ENCODE measurements at regions not wholly inside any gene's neighbourhood (a gene's known extent, or its start where the extent isn't known, plus 50 kb on each side); places are given as distances from the start of the nearest gene placed in this dataset.

GRCh38 chr12:116640281-116640680 is 81.1 kb downstream of the MAP1LC3B2 start:
- no peak overlapping the region for H3K4me3 ChIP-seq (ENCODE audit: low read depth, low read length)
- no peak for TF ChIP-seq CTCF (IDR thresholded peaks at IDR 0.05; ENCODE audit: low read depth, low read length)

GRCh38 chr12:116639765-116640164 is 80.6 kb downstream of the MAP1LC3B2 start:
- TF ChIP-seq CTCF (IDR thresholded peaks at IDR 0.05; ENCODE audit: low read depth, low read length): no peak
- H3K4me3 ChIP-seq (ENCODE audit: low read depth, low read length): no peak overlapping the region

GRCh38 chr12:116638376-116638775 is 79.2 kb downstream of the MAP1LC3B2 start:
- no peak for TF ChIP-seq CTCF (IDR thresholded peaks at IDR 0.05; ENCODE audit: low read depth, low read length)

GRCh38 chr12:116637589-116638150 is 78.5 kb downstream of the MAP1LC3B2 start:
- TF ChIP-seq CTCF (IDR thresholded peaks at IDR 0.05; ENCODE audit: low read depth, low read length): no peak
- no peak overlapping the region for H3K4me3 ChIP-seq (ENCODE audit: low read depth, low read length)

More at GRCh38 chr12:116638376-116638775, 79.2 kb downstream of the MAP1LC3B2 start:
- no peak overlapping the region for H3K4me3 ChIP-seq (ENCODE audit: low read depth, low read length)

- no peak overlapping the region for H3K4me3 ChIP-seq (ENCODE audit: low read depth, low read length)
- TF ChIP-seq CTCF (IDR thresholded peaks at IDR 0.05; ENCODE audit: low read depth, low read length): no peak
These were observed 77.7 kb downstream of the MAP1LC3B2 start for GRCh38 chr12:116636608-116637519.

DNA sequence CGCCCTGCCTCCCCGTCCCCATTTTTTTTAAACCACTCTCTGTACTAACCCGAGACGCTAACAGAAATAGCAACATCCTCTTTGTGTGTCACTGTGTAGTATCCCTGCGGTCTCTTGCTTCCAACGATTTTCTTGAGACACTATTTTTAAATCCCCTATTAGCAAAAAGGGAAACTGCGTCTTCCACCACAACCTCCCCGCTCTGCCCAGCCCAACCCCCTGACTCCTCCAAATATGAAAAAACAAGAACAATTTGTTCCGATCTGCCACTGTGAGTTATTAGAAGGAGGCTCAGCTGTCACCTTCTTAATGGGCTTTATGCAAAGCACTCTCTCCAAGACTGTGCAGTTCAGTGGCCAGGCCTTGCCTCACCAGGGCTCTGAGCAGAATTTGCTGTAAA is 76.3 kb downstream of the MAP1LC3B2 start:
- no peak for TF ChIP-seq CTCF (IDR thresholded peaks at IDR 0.05; ENCODE audit: low read depth, low read length)
- H3K4me3 ChIP-seq (ENCODE audit: low read depth, low read length): no peak overlapping the region

- TF ChIP-seq CTCF (IDR thresholded peaks at IDR 0.05; ENCODE audit: low read depth, low read length): no peak
- no peak overlapping the region for H3K4me3 ChIP-seq (ENCODE audit: low read depth, low read length)
These were observed 74.3 kb downstream of the MAP1LC3B2 start for GRCh38 chr12:116633476-116633875.

All from WI38 (cell line).